Caco-2 (cell line): ENCODE measurements at regions not wholly inside any gene's neighbourhood (a gene's known extent, or its start where the extent isn't known, plus 50 kb on each side); places are given as distances from the start of the nearest gene placed in this dataset.
"Not testable (repeated sequence)": the region's sequence is repeated elsewhere in the genome, so short reads cannot be mapped to it uniquely, and the experiment has no call there.

Experiments
- BruUV-seq: library from RNA; stranded (reverse); fragments of 400-500 nt; replicated peaks from 2 replicates; lab custom pipeline; 2021; lab: Mats Ljungman, UMichigan
- CTCF ChIA-PET: fragments of 300-600 bp; sonication (Branson Sonifier 250); formaldehyde crosslinking; loops from one replicate; lab custom pipeline; 2022; ENCODE audit warnings: antibody characterized with exemption; lab: Charles Lee
- POLR2A ChIA-PET: fragments of 300-600 bp; sonication (Branson Sonifier 250); formaldehyde crosslinking; loops from one replicate; lab custom pipeline; 2022; ENCODE audit warnings: antibody characterized with exemption; lab: Charles Lee
- DNase-seq, 2 experiments: peaks; one replicate each; pipeline versions ENCODE4 v3.0.0 to v3.0.0-alpha.2; 2020 to 2022
- H3K27me3 ChIP-seq: replicated peaks from 2 replicates; pipeline ENCODE4 v1.6.0; 2011; ENCODE audit warnings: low read length; ENCODE audit not compliant: control insufficient read depth, insufficient read depth
- H3K36me3 ChIP-seq: 2 replicates; pipeline ENCODE4 v1.5.1; 2011; ENCODE audit warnings: low read length; ENCODE audit not compliant: control insufficient read depth, insufficient read depth
- H3K4me1 ChIP-seq: fragments of 250-450 bp; sonication (Bioruptor Pico); 2 replicates; pipeline ENCODE4 v1.5.1; 2020; ENCODE audit warnings: mild to moderate bottlenecking
- H3K4me3 ChIP-seq: 2 replicates; pipeline ENCODE4 v1.5.1; 2011; ENCODE audit warnings: low read depth, mild to moderate bottlenecking, control low read depth, low read length
- H3K9me3 ChIP-seq: fragments of 250-450 bp; sonication (Bioruptor Pico); 2 replicates; pipeline ENCODE4 v1.5.1; 2020; ENCODE audit warnings: mild to moderate bottlenecking, moderate library complexity
- H3K27ac Mint-ChIP-seq: one replicate; pipeline ENCODE4 v1.8.0; 2022; ENCODE audit warnings: mixed read lengths; ENCODE audit not compliant: unreplicated experiment
- H3K27me3 Mint-ChIP-seq: one replicate; pipeline ENCODE4 v1.8.0; 2022; ENCODE audit warnings: mixed read lengths; ENCODE audit not compliant: insufficient read depth, unreplicated experiment
- H3K36me3 Mint-ChIP-seq: one replicate; pipeline ENCODE4 v1.8.0; 2022; ENCODE audit warnings: mild to moderate bottlenecking, mixed read lengths; ENCODE audit not compliant: insufficient read depth, unreplicated experiment
- H3K4me1 Mint-ChIP-seq: one replicate; pipeline ENCODE4 v1.8.0; 2022; ENCODE audit warnings: low read depth, mixed read lengths; ENCODE audit not compliant: unreplicated experiment
- H3K4me3 Mint-ChIP-seq: one replicate; pipeline ENCODE4 v1.8.0; 2022; ENCODE audit warnings: mild to moderate bottlenecking, moderate library complexity, mixed read lengths; ENCODE audit not compliant: unreplicated experiment
- H3K9me3 Mint-ChIP-seq: one replicate; pipeline ENCODE4 v1.8.0; 2022; ENCODE audit warnings: mixed read lengths; ENCODE audit not compliant: unreplicated experiment
- CTCF ChIP-seq, 2 experiments: fragments of 200-600 bp in 1 of 2; IDR thresholded peaks; 1 replicate in 1 of 2; 2 replicates in 1 of 2; pipeline versions ENCODE4 v1.5.1 to v1.8.0; 2011 to 2022; ENCODE audit warnings: antibody characterized with exemption in 1 of 2, control low read depth in 1 of 2, inconsistent platforms in 1 of 2, low read depth in 1 of 2, low read length in 1 of 2, mild to moderate bottlenecking in 1 of 2, moderate library complexity in 1 of 2; ENCODE audit not compliant: insufficient read depth in 1 of 2, severe bottlenecking in 1 of 2, unreplicated experiment in 1 of 2
- intact Hi-C: fragments of 100-400 bp; cut with micrococcal nuclease; formaldehyde crosslinking; loops from one replicate; pipeline ENCODE4 v1.10.0; 2022; ENCODE audit not compliant: unreplicated experiment

GRCh38 chr4:190121759-190122158 lies 51.8 kb upstream of the DUX4 start:
- no TSS peak for BruUV-seq
- H3K27ac Mint-ChIP-seq, result no peak overlapping the region

GRCh38 chr4:190122161-190123142 lies 51.1 kb upstream of the DUX4 start:
- POLR2A ChIA-PET, H3K27me3 Mint-ChIP-seq, intact Hi-C loops, H3K9me3 ChIP-seq, H3K4me1 ChIP-seq, H3K4me3 Mint-ChIP-seq, CTCF ChIA-PET, H3K36me3 ChIP-seq, H3K4me3 ChIP-seq, H3K36me3 Mint-ChIP-seq, H3K4me1 Mint-ChIP-seq, BruUV-seq, H3K9me3 Mint-ChIP-seq, H3K27ac Mint-ChIP-seq, H3K27me3 ChIP-seq: not testable (repeated sequence)
- peak; percentile 39 for DNase-seq

More at GRCh38 chr4:190121759-190122158, 51.8 kb upstream of the DUX4 start:
- H3K36me3 ChIP-seq, result no peaks in the 10 kb centered on the region
- no peaks in the 10 kb centered on the region for H3K4me1 ChIP-seq
- H3K27me3 ChIP-seq, result no peaks in the 10 kb centered on the region
- Mint-ChIP-seq H3K9me3 (no peaks in the 10 kb centered on the region), H3K4me3 (no peak overlapping the region), H3K36me3 (no peaks in the 10 kb centered on the region), H3K27me3 (no peaks in the 10 kb centered on the region), H3K4me1 (no peaks in the 10 kb centered on the region)
- ChIA-PET CTCF (no interaction called here), POLR2A (no interaction called here)
- intact Hi-C loops, result no loop called here
- no peak overlapping the region for H3K4me3 ChIP-seq
- no peak for DNase-seq
- no peak for TF ChIP-seq CTCF (IDR thresholded peaks at IDR 0.05; ENCODE audit: insufficient read depth in 1 of 2, low read depth in 1 of 2, low read length in 1 of 2, severe bottlenecking in 1 of 2, unreplicated experiment in 1 of 2)
- H3K9me3 ChIP-seq, result no peaks in the 10 kb centered on the region
